Spinal cord (tissue), 9 donors: ENCODE measurements at regions not wholly inside any gene's neighbourhood (a gene's known extent, or its start where the extent isn't known, plus 50 kb on each side); places are given as distances from the start of the nearest gene placed in this dataset.
"Not testable (repeated sequence)": the region's sequence is repeated elsewhere in the genome, so short reads cannot be mapped to it uniquely, and the experiment has no call there.

Source experiments
- DNase-seq, 6 donors: peaks; one replicate each; pipeline versions ENCODE4 v3.0.0 to v3.0.0-alpha.2; 2013 to 2015; ENCODE audit warnings: low spot score in 6 of 6, low read depth in 4 of 6
- H3K27ac ChIP-seq: one replicate; pipeline ENCODE4 v1.5.1; 2013; ENCODE audit warnings: low read depth, low read length, control low read depth
- H3K27me3 ChIP-seq: one replicate; pipeline ENCODE4 v1.6.1; 2013; ENCODE audit warnings: low read length; ENCODE audit not compliant: control insufficient read depth, insufficient read depth
- H3K36me3 ChIP-seq: one replicate; pipeline ENCODE4 v1.6.1; 2013; ENCODE audit warnings: low read length; ENCODE audit not compliant: control insufficient read depth, insufficient read depth
- H3K4me1 ChIP-seq: one replicate; pipeline ENCODE4 v1.6.1; 2013; ENCODE audit warnings: low read length; ENCODE audit not compliant: control insufficient read depth, insufficient read depth
- H3K4me3 ChIP-seq: one replicate; pipeline ENCODE4 v1.5.1; 2013; ENCODE audit warnings: low read depth, low read length, control low read depth
- H3K9me3 ChIP-seq: one replicate; pipeline ENCODE4 v1.6.1; 2013; ENCODE audit warnings: low read length; ENCODE audit not compliant: control insufficient read depth, insufficient read depth
- WGBS: methylation state at CpG from one replicate; pipeline ENCODE4 v1.1.5; 2013; ENCODE audit warnings: missing lambda C conversion rate; ENCODE audit not compliant: insufficient coverage; 5-methylcytosine and 5-hydroxymethylcytosine counted together
- donor health status: healthy.

GRCh38 chr9:29176231-29176630 is 1603.0 kb upstream of the C9orf72 start:
- no peaks in the 10 kb centered on the region for H3K4me1 ChIP-seq
- DNase-seq, result peak in 1 of 6 donors; percentile 38
- H3K9me3 ChIP-seq, result no peaks in the 10 kb centered on the region
- no peaks in the 10 kb centered on the region for H3K36me3 ChIP-seq
- WGBS, result no CpG with 5 or more reads among the region's 2 CpGs
- no peaks in the 10 kb centered on the region for H3K27me3 ChIP-seq
- H3K27ac ChIP-seq, result no peak overlapping the region
- H3K4me3 ChIP-seq, result no peak overlapping the region

GRCh38 chr9:29176786-29177185 is 1603.5 kb upstream of the C9orf72 start:
- Histone ChIP-seq H3K27me3 (no peaks in the 10 kb centered on the region), H3K9me3 (no peaks in the 10 kb centered on the region), H3K27ac (no peak overlapping the region), H3K4me3 (no peak overlapping the region), H3K4me1 (no peaks in the 10 kb centered on the region), H3K36me3 (no peaks in the 10 kb centered on the region)
- DNase-seq, result no peak
- no CpG with 5 or more reads among the region's 2 CpGs for WGBS

GRCh38 chr9:29183971-29184370 is 1610.7 kb upstream of the C9orf72 start:
- Histone ChIP-seq H3K4me3 (no peak overlapping the region), H3K36me3 (no peaks in the 10 kb centered on the region), H3K27me3 (no peaks in the 10 kb centered on the region), H3K9me3 (no peaks in the 10 kb centered on the region), H3K4me1 (no peaks in the 10 kb centered on the region), H3K27ac (no peak overlapping the region)
- WGBS, result 40% methylated on average over 1 of the region's 3 CpGs
- peak in 1 of 6 donors; percentile 15 for DNase-seq

- H3K4me3 ChIP-seq, H3K9me3 ChIP-seq, H3K4me1 ChIP-seq, DNase-seq, H3K27ac ChIP-seq, H3K27me3 ChIP-seq, H3K36me3 ChIP-seq: not testable (repeated sequence)
- WGBS, result no CpG with 5 or more reads among the region's 34 CpGs
These were observed 1615.5 kb upstream of the C9orf72 start for GRCh38 chr9:29188771-29189170.

- H3K27me3 ChIP-seq, H3K9me3 ChIP-seq, H3K4me3 ChIP-seq, H3K27ac ChIP-seq, H3K4me1 ChIP-seq, H3K36me3 ChIP-seq, DNase-seq: not testable (repeated sequence)
- WGBS, result 87% methylated on average over 3 of the region's 33 CpGs
These were observed 1615.9 kb upstream of the C9orf72 start for GRCh38 chr9:29189221-29189620.

- Histone ChIP-seq H3K27ac (no peak overlapping the region), H3K4me1 (no peaks in the 10 kb centered on the region), H3K9me3 (no peaks in the 10 kb centered on the region), H3K27me3 (no peaks in the 10 kb centered on the region), H3K36me3 (no peaks in the 10 kb centered on the region), H3K4me3 (no peak overlapping the region)
- DNase-seq, result no peak
- no CpG with 5 or more reads among the region's 4 CpGs for WGBS
These were observed 1625.6 kb upstream of the C9orf72 start for GRCh38 chr9:29198861-29199260.

- H3K4me3 ChIP-seq, result no peak overlapping the region
- H3K9me3 ChIP-seq, result no peaks in the 10 kb centered on the region
- no peaks in the 10 kb centered on the region for H3K4me1 ChIP-seq
- no peaks in the 10 kb centered on the region for H3K36me3 ChIP-seq
- DNase-seq, result no peak
- WGBS, result 80% methylated on average over 1 of the region's 3 CpGs
- no peak overlapping the region for H3K27ac ChIP-seq
- H3K27me3 ChIP-seq, result no peaks in the 10 kb centered on the region
These were observed 1626.7 kb upstream of the C9orf72 start for GRCh38 chr9:29199975-29200374.

GRCh38 chr9:29200650-29201049 is 1627.4 kb upstream of the C9orf72 start:
- DNase-seq, result no peak
- Histone ChIP-seq H3K27ac (no peak overlapping the region), H3K4me3 (no peak overlapping the region), H3K9me3 (no peaks in the 10 kb centered on the region), H3K36me3 (no peaks in the 10 kb centered on the region), H3K4me1 (no peaks in the 10 kb centered on the region), H3K27me3 (no peaks in the 10 kb centered on the region)
- no CpG with 5 or more reads among the region's 3 CpGs for WGBS

- no peak for DNase-seq
- WGBS, result 68% methylated on average over 2 of the region's 2 CpGs
- Histone ChIP-seq H3K36me3 (no peaks in the 10 kb centered on the region), H3K9me3 (no peaks in the 10 kb centered on the region), H3K4me1 (no peaks in the 10 kb centered on the region), H3K4me3 (no peak overlapping the region), H3K27me3 (no peaks in the 10 kb centered on the region), H3K27ac (no peak overlapping the region)
These were observed 1630.1 kb upstream of the C9orf72 start for GRCh38 chr9:29203244-29203930.

GRCh38 chr9:29208670-29209069 is 1635.4 kb upstream of the C9orf72 start:
- peaks cover 16% of the 10 kb centered on the region for H3K4me1 ChIP-seq
- no peak overlapping the region for H3K4me3 ChIP-seq
- no peaks in the 10 kb centered on the region for H3K9me3 ChIP-seq
- peak in 2 of 6 donors; percentile 61 to 75 for DNase-seq
- no peak overlapping the region for H3K27ac ChIP-seq
- peaks cover 16% of the 10 kb centered on the region for H3K27me3 ChIP-seq
- H3K36me3 ChIP-seq, result no peaks in the 10 kb centered on the region
